B cell (primary cell): ENCODE measurements at regions not wholly inside any gene's neighbourhood (a gene's known extent, or its start where the extent isn't known, plus 50 kb on each side); places are given as distances from the start of the nearest gene placed in this dataset.

Source experiments
- ATAC-seq: fragments of 200-7000 bp; cut with Tn5 transposase; one replicate; pipeline ENCODE4 v1.10.0; 2021; ENCODE audit warnings: low read depth, mild to moderate bottlenecking, moderate number of reproducible peaks, moderate library complexity
- CTCF ChIA-PET: fragments of 350-600 bp; sonication (Branson Sonifier 250); formaldehyde crosslinking; loops from one replicate; lab custom pipeline; 2021; ENCODE audit warnings: antibody characterized with exemption, inconsistent platforms; lab: Charles Lee
- POLR2A ChIA-PET: fragments of 350-600 bp; sonication (Branson Sonifier 250); formaldehyde crosslinking; loops from one replicate; lab custom pipeline; 2021; ENCODE audit warnings: antibody characterized with exemption; lab: Charles Lee
- DNase-seq: peaks from one replicate; pipeline ENCODE4 v3.0.0; 2013
- H2AFZ ChIP-seq: 2 replicates; pipeline ENCODE4 v1.6.1; 2012; ENCODE audit warnings: mild to moderate bottlenecking, low read depth, low read length; ENCODE audit not compliant: insufficient read depth, poor library complexity, severe bottlenecking
- H3K27ac ChIP-seq, 2 donors: 1 replicate in 1 of 2; 2 replicates in 1 of 2; pipeline ENCODE4 v1.5.1; 2012 to 2013; ENCODE audit warnings: low read length in 2 of 2, mild to moderate bottlenecking in 2 of 2, moderate library complexity in 1 of 2
- H3K27me3 ChIP-seq, 4 experiments: fragments of 200-600 bp in 1 of 4; sonication (generic) in 1 of 4; replicated peaks in 1 of 4; 1 replicate in 2 of 4; 2 replicates in 2 of 4; pipeline versions ENCODE4 v1.6.1 to v1.7.0; 2013 to 2016; ENCODE audit warnings: low read length in 3 of 4, mild to moderate bottlenecking in 2 of 4, mixed read lengths in 1 of 4, moderate library complexity in 1 of 4; ENCODE audit not compliant: insufficient read depth in 4 of 4, control insufficient read depth in 3 of 4; ENCODE audit errors: control extremely low read depth in 1 of 4
- H3K36me3 ChIP-seq, 2 experiments: replicated peaks in 1 of 2; 1 replicate in 1 of 2; 2 replicates in 1 of 2; pipeline versions ENCODE4 v1.6.1 to v1.7.1; 2013; ENCODE audit warnings: low read length in 1 of 2; ENCODE audit not compliant: insufficient read depth in 2 of 2, control insufficient read depth in 1 of 2; ENCODE audit errors: control extremely low read depth in 1 of 2, extremely low read depth in 1 of 2
- H3K4me1 ChIP-seq, 2 donors: fragments of 200-600 bp in 1 of 2; sonication (generic) in 1 of 2; 1 replicate in 1 of 2; 2 replicates in 1 of 2; pipeline versions ENCODE4 v1.5.1 to v1.6.1; 2013 to 2017; ENCODE audit warnings: low read length in 2 of 2; ENCODE audit not compliant: control insufficient read depth in 2 of 2, insufficient read depth in 2 of 2
- H3K4me2 ChIP-seq: replicated peaks from 2 replicates; pipeline ENCODE3; 2012; ENCODE audit warnings: mild to moderate bottlenecking, low read depth, low read length; ENCODE audit not compliant: poor library complexity, severe bottlenecking
- H3K4me3 ChIP-seq, 5 experiments: fragments of 200-600 bp in 1 of 5; sonication (generic) in 1 of 5; 1 replicate in 3 of 5; 2 replicates in 2 of 5; pipeline versions ENCODE4 v1.5.1 to v1.7.0; 2011 to 2016; ENCODE audit warnings: low read length in 4 of 5, mild to moderate bottlenecking in 4 of 5, low read depth in 2 of 5, control low read depth in 1 of 5, moderate library complexity in 1 of 5; ENCODE audit not compliant: insufficient read depth in 1 of 5; ENCODE audit errors: control extremely low read depth in 1 of 5, extremely low read depth in 1 of 5
- H3K79me2 ChIP-seq: fragments of 200-600 bp; sonication (generic); one replicate; pipeline ENCODE4 v1.6.0; 2016; ENCODE audit warnings: low read length; ENCODE audit not compliant: control insufficient read depth, insufficient read depth
- H3K9ac ChIP-seq: fragments of 200-600 bp; sonication (generic); 2 replicates; pipeline ENCODE4 v1.6.1; 2017; ENCODE audit warnings: mild to moderate bottlenecking, low read length, moderate library complexity
- H3K9me3 ChIP-seq, 3 donors: one replicate each; pipeline versions ENCODE4 v1.6.1 to v1.7.1; 2013; ENCODE audit warnings: low read length in 2 of 3; ENCODE audit not compliant: control insufficient read depth in 2 of 3, insufficient read depth in 1 of 3; ENCODE audit errors: control extremely low read depth in 1 of 3
- H4K20me1 ChIP-seq: 2 replicates; pipeline ENCODE4 v1.6.0; 2012; ENCODE audit warnings: mild to moderate bottlenecking, low read length; ENCODE audit not compliant: insufficient read depth, control insufficient read depth, poor library complexity, severe bottlenecking
- H3K27ac Mint-ChIP-seq: one replicate; pipeline ENCODE4 v1.8.0; 2021; ENCODE audit warnings: mixed read lengths
- H3K27me3 Mint-ChIP-seq: one replicate; pipeline ENCODE4 v1.8.0; 2021; ENCODE audit warnings: mixed read lengths
- H3K4me1 Mint-ChIP-seq: one replicate; pipeline ENCODE4 v1.8.0; 2021; ENCODE audit warnings: mixed read lengths
- H3K4me3 Mint-ChIP-seq: one replicate; pipeline ENCODE4 v1.8.0; 2021; ENCODE audit warnings: mixed read lengths
- H3K9me3 Mint-ChIP-seq: one replicate; pipeline ENCODE4 v1.8.0; 2022; ENCODE audit warnings: mixed read lengths; ENCODE audit not compliant: insufficient read depth
- CTCF ChIP-seq: fragments of 200-600 bp; IDR thresholded peaks from one replicate; pipeline ENCODE4 v1.8.0; 2022; ENCODE audit warnings: antibody characterized with exemption, mild to moderate bottlenecking
- EZH2 ChIP-seq: IDR thresholded peaks from 2 replicates; pipeline ENCODE4 v1.6.1; 2012; ENCODE audit warnings: borderline replicate concordance, low read depth, mild to moderate bottlenecking, moderate library complexity, low read length; ENCODE audit not compliant: insufficient read depth, poor library complexity, severe bottlenecking
- WGBS: methylation state at CpG from one replicate; pipeline ENCODE4 v1.1.5; 2013; ENCODE audit warnings: missing lambda C conversion rate; ENCODE audit not compliant: insufficient coverage; 5-methylcytosine and 5-hydroxymethylcytosine counted together
- intact Hi-C: fragments of 100-400 bp; cut with micrococcal nuclease; formaldehyde crosslinking; loops from one replicate; pipeline ENCODE4 v1.10.0; 2022

- H4K20me1 ChIP-seq: no peaks in the 10 kb centered on the region
- H3K4me2 ChIP-seq: no peak overlapping the region
- intact Hi-C loops: no loop called here
- ChIA-PET CTCF (no interaction called here), POLR2A (no interaction called here)
- H3K27me3 Mint-ChIP-seq: no peaks in the 10 kb centered on the region
- no peaks in the 10 kb centered on the region for H3K27me3 ChIP-seq
- no peaks in the 10 kb centered on the region for H3K4me1 Mint-ChIP-seq
- DNase-seq (no peak), ATAC-seq (no peak)
- no peak overlapping the region for H3K4me3 Mint-ChIP-seq
- H3K79me2 ChIP-seq: no peaks in the 10 kb centered on the region
- H3K4me1 ChIP-seq: no peaks in the 10 kb centered on the region
- TF ChIP-seq CTCF (no peak), EZH2 (no peak)
- H3K9ac ChIP-seq: no peak overlapping the region
- peaks cover 2% of the 10 kb centered on the region for H3K9me3 Mint-ChIP-seq
- no peak overlapping the region for H3K27ac Mint-ChIP-seq
- no peaks in the 10 kb centered on the region for H3K36me3 ChIP-seq
- no peak overlapping the region for H2AFZ ChIP-seq
- peaks cover 0 to 3% (median 0%) of the 10 kb centered on the region in 3 donors for H3K9me3 ChIP-seq
- no peak overlapping the region for H3K27ac ChIP-seq
- H3K4me3 ChIP-seq: no peak overlapping the region
Measured at GRCh38 chr5:43903129-43903528, 300.1 kb downstream of the NNT start.

- Mint-ChIP-seq H3K27me3 (no peaks in the 10 kb centered on the region), H3K4me1 (no peaks in the 10 kb centered on the region), H3K9me3 (peaks cover 2% of the 10 kb centered on the region), H3K4me3 (no peak overlapping the region), H3K27ac (no peak overlapping the region)
- Histone ChIP-seq H3K36me3 (no peaks in the 10 kb centered on the region), H3K79me2 (no peaks in the 10 kb centered on the region), H3K4me1 (no peaks in the 10 kb centered on the region), H2AFZ (no peak overlapping the region), H3K9ac (no peak overlapping the region), H3K4me3 (no peak overlapping the region), H4K20me1 (no peaks in the 10 kb centered on the region), H3K9me3 (peaks cover 0 to 3% (median 0%) of the 10 kb centered on the region in 3 donors), H3K27me3 (no peaks in the 10 kb centered on the region), H3K27ac (no peak overlapping the region), H3K4me2 (no peak overlapping the region)
- TF ChIP-seq CTCF (no peak), EZH2 (no peak)
- no peak for DNase-seq
- intact Hi-C loops: no loop called here
- ATAC-seq: no peak
- ChIA-PET CTCF (no interaction called here), POLR2A (no interaction called here)
- WGBS: no CpG with 5 or more reads among the region's 1 CpG
Measured at GRCh38 chr5:43900974-43901373, 298.0 kb downstream of the NNT start.
